GM12891 (cell line): ENCODE measurements at regions not wholly inside any gene's neighbourhood (a gene's known extent, or its start where the extent isn't known, plus 50 kb on each side); places are given as distances from the start of the nearest gene placed in this dataset.
A peak's percentile ranks its signal among the peaks of the same experiment; 100 is the strongest.
"Not testable (repeated sequence)": the region's sequence is repeated elsewhere in the genome, so short reads cannot be mapped to it uniquely, and the experiment has no call there.

Experiments
- DNase-seq: peaks from one replicate; pipeline ENCODE4 v3.0.0; 2011; ENCODE audit warnings: low spot score; ENCODE audit not compliant: insufficient read length
- FAIRE-seq: peaks from 2 replicates; lab custom pipeline; 2011; peaks lifted over from hg19 to GRCh38; lab: Jason Lieb, UNC
- PAX5 ChIP-seq: IDR thresholded peaks from 2 replicates; pipeline ENCODE4 v1.6.1; 2011; ENCODE audit warnings: low read length, moderate library complexity, mild to moderate bottlenecking; ENCODE audit not compliant: insufficient read depth, severe bottlenecking
- POLR2A ChIP-seq: IDR thresholded peaks from 2 replicates; pipeline ENCODE4 v1.6.1; 2011; ENCODE audit warnings: low read depth, low read length, control low read depth
- POLR2AphosphoS5 ChIP-seq: IDR thresholded peaks from 2 replicates; pipeline ENCODE4 v1.6.1; 2011; ENCODE audit warnings: low read depth, low read length, control low read depth
- POU2F2 ChIP-seq: IDR thresholded peaks from 2 replicates; pipeline ENCODE4 v1.6.1; 2011; ENCODE audit warnings: low read depth, mild to moderate bottlenecking, control low read depth, low read length, moderate library complexity
- SPI1 ChIP-seq: IDR thresholded peaks from 2 replicates; pipeline ENCODE4 v1.6.1; 2011; ENCODE audit warnings: low read depth, low read length, control low read depth
- TAF1 ChIP-seq: IDR thresholded peaks from 2 replicates; pipeline ENCODE4 v1.6.1; 2011; ENCODE audit warnings: low read depth, low read length, control low read depth

- DNase-seq: no peak
- no peak for TF ChIP-seq POLR2A
- no peak for TF ChIP-seq POLR2AphosphoS5
- no peak for TF ChIP-seq POU2F2
- no peak for FAIRE-seq
These were observed 84.0 kb upstream of the TMEM132D start for GRCh38 chr12:129987841-129988240.

GRCh38 chr12:129994634-129995033 is 90.8 kb upstream of the TMEM132D start:
- DNase-seq: no peak
- no peak for FAIRE-seq
- TF ChIP-seq POLR2AphosphoS5 (no peak), TAF1 (no peak), POLR2A (no peak), PAX5 (no peak), SPI1 (no peak), POU2F2 (no peak)

GRCh38 chr12:129997239-129997638 is 93.4 kb upstream of the TMEM132D start:
- no peak for FAIRE-seq
- DNase-seq: no peak
- TF ChIP-seq SPI1 (no peak), POLR2AphosphoS5 (no peak), PAX5 (no peak), POLR2A (no peak), TAF1 (no peak), POU2F2 (no peak)

- FAIRE-seq: peak; percentile 87
- DNase-seq: not testable (repeated sequence)
These were observed 100.6 kb upstream of the TMEM132D start for GRCh38 chr12:130004310-130004877.

DNA sequence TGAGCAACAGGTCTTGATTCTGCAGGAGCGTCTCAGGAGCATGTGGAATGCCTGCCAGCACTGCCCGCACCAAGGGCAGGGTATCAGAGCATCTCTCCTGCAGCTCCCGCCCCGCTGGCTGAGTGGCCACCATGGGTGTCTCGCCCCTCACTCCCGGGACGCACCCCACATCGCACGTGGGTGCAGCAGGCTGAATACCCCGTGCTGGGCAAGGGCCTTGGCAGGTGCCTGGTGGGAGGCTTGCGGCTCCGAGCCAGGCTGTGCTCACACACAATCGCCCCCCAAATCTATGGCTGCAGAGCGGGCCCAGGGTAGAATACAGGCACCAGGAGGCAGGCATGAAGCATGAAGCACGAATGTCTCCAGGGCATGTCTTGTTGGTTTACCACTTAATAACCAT is 103.9 kb upstream of the TMEM132D start:
- TF ChIP-seq TAF1 (no peak), SPI1 (no peak), PAX5 (no peak), POLR2A (no peak)
- FAIRE-seq (no peak), DNase-seq (no peak)

DNA sequence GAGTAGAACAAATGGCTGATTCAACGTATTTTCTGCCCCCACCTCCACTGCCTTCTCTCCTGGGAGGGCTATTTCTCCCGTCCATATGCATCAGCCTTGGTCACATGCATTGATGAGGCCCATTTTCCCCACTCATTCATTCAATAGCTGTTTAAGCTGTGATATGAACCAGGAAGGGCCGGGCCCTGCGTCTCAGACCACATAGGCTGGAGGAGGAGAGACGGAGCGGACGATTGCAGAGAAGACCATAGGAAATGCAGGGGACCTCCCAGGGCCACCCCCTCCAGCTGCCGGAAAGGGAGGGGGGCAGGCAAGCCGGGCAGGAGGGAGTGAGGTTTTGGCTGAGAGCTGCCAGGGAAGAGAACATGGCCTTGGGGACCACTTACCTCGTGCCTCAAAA is 104.4 kb upstream of the TMEM132D start:
- no peak for FAIRE-seq
- TF ChIP-seq PAX5: no peak
- no peak for TF ChIP-seq TAF1
- no peak for TF ChIP-seq POLR2A
- no peak for TF ChIP-seq POLR2AphosphoS5
- no peak for TF ChIP-seq SPI1
- TF ChIP-seq POU2F2: no peak

DNA sequence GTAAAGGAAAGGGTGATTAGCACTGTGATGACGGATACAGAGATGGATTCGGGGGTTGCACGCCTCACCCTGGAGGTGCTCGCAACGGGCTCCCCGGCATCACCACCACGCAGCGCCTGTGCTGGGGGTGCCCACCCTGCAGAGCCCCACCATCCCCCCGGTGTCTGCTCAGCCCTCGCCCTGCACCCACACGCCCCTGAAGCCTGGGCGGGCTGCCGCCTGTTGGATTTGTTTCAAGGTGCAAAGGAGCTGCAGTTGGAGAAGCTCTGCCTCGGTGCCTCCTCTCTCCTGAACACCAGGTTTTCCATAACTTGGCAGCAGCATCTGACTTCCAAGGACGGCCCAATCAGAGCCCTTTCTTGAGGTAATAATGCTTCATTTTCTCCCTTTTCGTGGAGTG is 106.1 kb upstream of the TMEM132D start:
- FAIRE-seq: no peak
- no peak for DNase-seq
- TF ChIP-seq SPI1 (no peak), PAX5 (no peak), POU2F2 (no peak), POLR2A (no peak)

More for the DNA sequence above, 104.4 kb upstream of the TMEM132D start:
- DNase-seq: no peak

DNA sequence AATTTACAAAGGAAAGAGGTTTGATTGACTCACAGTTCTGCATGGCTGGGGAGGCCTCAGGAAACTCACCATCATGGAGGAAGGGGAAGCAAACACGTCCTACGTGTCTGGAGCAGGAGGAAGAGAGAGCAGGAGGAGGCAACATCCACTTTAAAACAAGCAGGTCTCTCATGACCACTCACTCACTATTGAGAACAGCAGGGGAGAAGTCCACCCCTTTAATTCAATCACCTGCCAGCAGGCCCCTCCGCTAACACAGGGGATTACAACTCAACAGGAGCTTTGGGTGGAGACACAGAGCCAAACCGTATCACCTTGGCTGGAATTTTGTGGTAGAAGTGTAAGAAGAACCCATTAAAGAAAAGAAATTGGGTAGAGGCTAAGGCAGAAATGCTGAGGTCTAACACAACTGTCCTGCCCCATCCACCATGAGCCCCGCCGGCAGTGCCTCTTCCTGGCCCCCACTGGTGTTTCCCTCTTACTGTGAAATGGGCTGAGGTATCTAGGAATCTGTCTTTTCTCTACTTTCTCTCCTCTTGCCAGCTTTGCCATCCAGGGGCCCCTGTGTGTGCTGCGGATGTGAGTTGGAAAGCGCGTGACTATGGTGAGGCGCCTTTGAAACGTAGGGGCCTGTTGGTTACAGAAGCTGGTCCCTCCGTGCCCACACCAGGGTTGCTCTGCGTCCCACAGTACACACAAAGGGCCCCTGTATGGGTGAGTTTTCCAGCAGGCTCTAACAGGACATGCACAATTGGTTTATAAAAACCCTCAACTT is 108.0 kb upstream of the TMEM132D start:
- DNase-seq (no peak), FAIRE-seq (no peak)
- TF ChIP-seq POLR2AphosphoS5 (no peak), TAF1 (no peak), SPI1 (no peak), POU2F2 (no peak), PAX5 (no peak), POLR2A (no peak)

GRCh38 chr12:130013771-130014484 is 110.1 kb upstream of the TMEM132D start:
- FAIRE-seq (peak; percentile 65), DNase-seq (peak; percentile 60)
- TF ChIP-seq POLR2A (no peak), TAF1 (no peak), SPI1 (no peak)

- no peak for DNase-seq
These were observed 110.6 kb upstream of the TMEM132D start for GRCh38 chr12:130014485-130014807.

More at GRCh38 chr12:130014485-130014807, 110.6 kb upstream of the TMEM132D start:
- TF ChIP-seq SPI1 (no peak), PAX5 (no peak), POU2F2 (no peak), POLR2AphosphoS5 (no peak), TAF1 (no peak), POLR2A (no peak)
- no peak for FAIRE-seq
